Endothelial cell of umbilical vein (primary cell): ENCODE measurements at regions not wholly inside any gene's neighbourhood (a gene's known extent, or its start where the extent isn't known, plus 50 kb on each side); places are given as distances from the start of the nearest gene placed in this dataset.

Experiments used
- BruUV-seq: library from RNA; stranded (reverse); fragments of 400-500 nt; replicated peaks from 2 replicates; lab custom pipeline; 2021; lab: Mats Ljungman, UMichigan
- CTCF ChIA-PET: fragments of 300-600, 350-600 bp; sonication (Branson Sonifier 250); formaldehyde crosslinking; loops from one replicate; lab custom pipeline; 2021; ENCODE audit warnings: antibody characterized with exemption, inconsistent platforms; lab: Charles Lee
- POLR2A ChIA-PET: fragments of 300-600, 350-600 bp; sonication (Branson Sonifier 250); formaldehyde crosslinking; loops from one replicate; lab custom pipeline; 2021; ENCODE audit warnings: antibody characterized with exemption, inconsistent platforms; lab: Charles Lee
- DNase-seq: peaks from one replicate; pipeline ENCODE4 v3.0.0-alpha.2; 2011; ENCODE audit warnings: low read depth, low spot score
- FAIRE-seq: peaks from 2 replicates; lab custom pipeline; 2011; peaks lifted over from hg19 to GRCh38; lab: Jason Lieb, UNC
- H2AFZ ChIP-seq: 2 replicates; pipeline ENCODE4 v1.6.0; 2012; ENCODE audit warnings: low read depth, low read length, control low read depth, inconsistent platforms
- H3K27ac ChIP-seq: 2 replicates; pipeline ENCODE4 v1.5.1; 2011; ENCODE audit warnings: low read depth, mild to moderate bottlenecking, control low read depth, low read length, moderate library complexity; ENCODE audit not compliant: insufficient read depth
- H3K27me3 ChIP-seq, 2 experiments: 2 replicates each; pipeline versions ENCODE4 v1.6.0 to v1.6.1; 2011; ENCODE audit warnings: low read length in 2 of 2, mixed read lengths in 1 of 2; ENCODE audit not compliant: control insufficient read depth in 2 of 2, insufficient read depth in 2 of 2
- H3K36me3 ChIP-seq, 2 experiments: 2 replicates in 1 of 2; 3 replicates in 1 of 2; pipeline ENCODE4 v1.5.1; 2011; ENCODE audit warnings: low read length in 2 of 2, mild to moderate bottlenecking in 1 of 2, moderate library complexity in 1 of 2; ENCODE audit not compliant: control insufficient read depth in 2 of 2, insufficient read depth in 2 of 2; ENCODE audit errors: extremely low read depth in 1 of 2
- H3K4me1 ChIP-seq: 3 replicates; pipeline ENCODE4 v1.5.1; 2011; ENCODE audit warnings: mild to moderate bottlenecking, low read length; ENCODE audit not compliant: control insufficient read depth, insufficient read depth; ENCODE audit errors: extremely low read depth
- H3K4me2 ChIP-seq: 2 replicates; pipeline ENCODE4 v1.6.1; 2011; ENCODE audit warnings: low read length, control low read depth, mixed read lengths; ENCODE audit not compliant: insufficient read depth
- H3K4me3 ChIP-seq, 3 experiments: fragments of 200-600 bp in 1 of 3; sonication (generic), shearing (Covaris generic) in 1 of 3; replicated peaks in 1 of 3; 2 replicates each; pipeline ENCODE4 v1.5.1; 2011 to 2016; ENCODE audit warnings: control low read depth in 3 of 3, low read length in 3 of 3, mild to moderate bottlenecking in 2 of 3, inconsistent platforms in 1 of 3, low read depth in 1 of 3, moderate library complexity in 1 of 3; ENCODE audit not compliant: insufficient read depth in 1 of 3
- H3K79me2 ChIP-seq: 2 replicates; pipeline ENCODE4 v1.6.0; 2012; ENCODE audit warnings: low read length, inconsistent platforms; ENCODE audit not compliant: control insufficient read depth, insufficient read depth
- H3K9ac ChIP-seq: replicated peaks from 2 replicates; pipeline ENCODE3; 2011; ENCODE audit warnings: low read length, control low read depth; ENCODE audit not compliant: insufficient read depth; ENCODE audit errors: extremely low read depth
- H3K9me1 ChIP-seq: replicated peaks from 3 replicates; pipeline ENCODE4 v1.6.0; 2011; ENCODE audit warnings: mild to moderate bottlenecking, low read length; ENCODE audit not compliant: control insufficient read depth, insufficient read depth; ENCODE audit errors: extremely low read depth
- H3K9me3 ChIP-seq: replicated peaks from 2 replicates; pipeline ENCODE4 v1.5.1; 2012; ENCODE audit warnings: low read length, inconsistent platforms; ENCODE audit not compliant: control insufficient read depth, insufficient read depth
- H4K20me1 ChIP-seq: replicated peaks from 2 replicates; pipeline ENCODE3; 2011; ENCODE audit warnings: mild to moderate bottlenecking, low read length; ENCODE audit not compliant: control insufficient read depth, insufficient read depth; ENCODE audit errors: extremely low read depth
- CTCF ChIP-seq, 2 donors: IDR thresholded peaks; 1 replicate in 1 of 2; 2 replicates in 1 of 2; pipeline ENCODE4 v1.5.1; 2011; ENCODE audit warnings: low read length in 2 of 2, mild to moderate bottlenecking in 2 of 2, moderate library complexity in 2 of 2, control low read depth in 1 of 2, inconsistent platforms in 1 of 2, low read depth in 1 of 2; ENCODE audit not compliant: insufficient read depth in 1 of 2; ENCODE audit errors: extremely low read depth in 1 of 2
- EZH2 ChIP-seq: IDR thresholded peaks from 2 replicates; pipeline ENCODE4 v1.6.1; 2012; ENCODE audit warnings: borderline replicate concordance, low read depth, mild to moderate bottlenecking, moderate library complexity, low read length, inconsistent platforms; ENCODE audit not compliant: severe bottlenecking
- FOS ChIP-seq: IDR thresholded peaks from 2 replicates; pipeline ENCODE4 v1.6.1; 2011; ENCODE audit warnings: mild to moderate bottlenecking, low read length, moderate library complexity, borderline replicate concordance; ENCODE audit not compliant: insufficient read depth
- GATA2 ChIP-seq: IDR thresholded peaks from 2 replicates; pipeline ENCODE4 v1.7.0; 2011; ENCODE audit warnings: low read depth, mild to moderate bottlenecking, moderate library complexity, mixed read lengths, low read length; ENCODE audit not compliant: insufficient read length, insufficient read depth
- JUN ChIP-seq: IDR thresholded peaks from 2 replicates; pipeline ENCODE4 v1.6.1; 2011; ENCODE audit warnings: borderline replicate concordance, low read depth; ENCODE audit not compliant: insufficient read length, insufficient read depth
- MYC ChIP-seq: IDR thresholded peaks from one replicate; pipeline ENCODE4 v1.6.1; 2011; ENCODE audit warnings: mild to moderate bottlenecking, low read depth, low read length
- POLR2A ChIP-seq: IDR thresholded peaks from 2 replicates; pipeline ENCODE4 v1.6.1; 2012; ENCODE audit warnings: low read depth, mild to moderate bottlenecking, control low read depth, low read length
- POLR2AphosphoS5 ChIP-seq: IDR thresholded peaks from 2 replicates; pipeline ENCODE4 v1.6.1; 2012; ENCODE audit warnings: low read depth, mild to moderate bottlenecking, control low read depth, low read length, moderate library complexity; ENCODE audit not compliant: insufficient read depth
- dilution Hi-C: fragments of 300-500 bp; cut with MboI; formaldehyde crosslinking; loops from one replicate; pipeline ENCODE4 v1.15.0; 2019; ENCODE audit warnings: low sequenced_read_pairs; ENCODE audit not compliant: extremely low pct_ligation_motif_present
- intact Hi-C: fragments of 100-400 bp; cut with micrococcal nuclease; formaldehyde crosslinking; loops from one replicate; pipeline ENCODE4 v1.10.0; 2022
- TF ChIP-seq, protein P1 (sequence below): IDR thresholded peaks from 2 replicates; pipeline ENCODE4 v1.6.1; 2011; ENCODE audit not compliant: insufficient read depth, insufficient read length

GRCh38 chr1:219550201-219550600 lies 62.7 kb downstream of the ZC3H11B start:
- no TSS peak for BruUV-seq
- intact Hi-C loops (no loop called here), dilution Hi-C loops (no loop called here)
- Histone ChIP-seq H3K36me3 (no peaks in the 10 kb centered on the region), H3K9me3 (no peaks in the 10 kb centered on the region), H3K27ac (no peak overlapping the region), H3K9ac (no peak overlapping the region), H3K4me2 (no peak overlapping the region), H3K4me3 (no peak overlapping the region), H3K27me3 (peaks cover 0 to 1% of the 10 kb centered on the region in 2 experiments), H3K9me1 (no peaks in the 10 kb centered on the region), H3K4me1 (no peaks in the 10 kb centered on the region), H4K20me1 (no peaks in the 10 kb centered on the region), H3K79me2 (no peaks in the 10 kb centered on the region), H2AFZ (no peak overlapping the region)
- DNase-seq (no peak), FAIRE-seq (no peak)
- TF ChIP-seq JUN: no peak
- TF ChIP-seq FOS: no peak
- no peak for TF ChIP-seq EZH2
- no peak for TF ChIP-seq GATA2
- TF ChIP-seq CTCF (IDR thresholded peaks at IDR 0.05; ENCODE audit: extremely low read depth in 1 of 2, insufficient read depth in 1 of 2, low read depth in 1 of 2, low read length in 2 of 2): no peak
- TF ChIP-seq POLR2A: no peak
- no peak for TF ChIP-seq POLR2AphosphoS5
- TF ChIP-seq MYC: no peak
- TF ChIP-seq, protein P1, sequence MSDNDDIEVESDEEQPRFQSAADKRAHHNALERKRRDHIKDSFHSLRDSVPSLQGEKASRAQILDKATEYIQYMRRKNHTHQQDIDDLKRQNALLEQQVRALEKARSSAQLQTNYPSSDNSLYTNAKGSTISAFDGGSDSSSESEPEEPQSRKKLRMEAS: no peak
- POLR2A ChIA-PET: no interaction called here
- CTCF ChIA-PET: no interaction called here
